HK-2 (cell line): ENCODE measurements at regions not wholly inside any gene's neighbourhood (a gene's known extent, or its start where the extent isn't known, plus 50 kb on each side); places are given as distances from the start of the nearest gene placed in this dataset.
A peak's percentile ranks its signal among the peaks of the same experiment; 100 is the strongest.
"Not testable (repeated sequence)": the region's sequence is repeated elsewhere in the genome, so short reads cannot be mapped to it uniquely, and the experiment has no call there.

Source experiments
- DNase-seq: peaks from one replicate; pipeline ENCODE4 v3.0.0-alpha.2; 2018; ENCODE audit not compliant: unreplicated experiment

DNA sequence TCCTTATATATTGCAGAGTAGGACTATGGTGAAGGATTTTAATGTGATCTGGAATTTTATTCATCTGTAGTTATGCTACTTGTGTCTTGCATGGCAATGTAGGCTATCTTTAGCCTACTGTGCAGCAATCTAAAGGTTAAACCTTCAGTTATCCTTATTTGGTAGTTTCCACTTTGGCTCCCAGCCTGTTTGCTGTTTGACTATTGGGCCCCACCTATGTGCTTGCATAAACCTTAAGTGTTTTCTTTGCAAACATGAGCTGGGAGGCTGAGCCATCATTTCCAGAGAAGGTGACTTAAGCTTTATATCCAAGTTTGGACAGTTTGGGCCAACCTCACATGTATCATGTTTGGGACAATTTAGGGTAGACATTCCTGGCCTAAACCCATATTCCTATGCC is 537.5 kb downstream of the BTBD3 start:
- no peak for DNase-seq

DNA sequence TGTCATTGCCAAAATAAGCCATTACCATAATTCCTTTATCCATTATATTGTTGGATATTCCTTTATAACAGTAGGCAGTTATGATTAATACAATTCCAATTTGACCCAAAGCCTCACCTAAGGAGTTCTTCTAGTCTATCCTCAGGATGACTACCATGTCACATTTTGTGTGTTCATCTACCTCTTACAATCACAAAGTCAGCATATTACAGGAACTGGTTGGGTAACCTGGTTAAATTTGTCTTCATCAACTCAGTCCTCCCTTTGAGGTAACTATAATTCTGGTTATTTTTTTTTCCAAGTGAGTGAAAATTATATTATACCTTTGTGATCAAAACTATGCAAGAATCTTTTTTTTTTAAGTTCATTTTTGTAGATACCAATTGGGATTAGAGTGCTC is 540.5 kb downstream of the BTBD3 start:
- no peak for DNase-seq

DNA sequence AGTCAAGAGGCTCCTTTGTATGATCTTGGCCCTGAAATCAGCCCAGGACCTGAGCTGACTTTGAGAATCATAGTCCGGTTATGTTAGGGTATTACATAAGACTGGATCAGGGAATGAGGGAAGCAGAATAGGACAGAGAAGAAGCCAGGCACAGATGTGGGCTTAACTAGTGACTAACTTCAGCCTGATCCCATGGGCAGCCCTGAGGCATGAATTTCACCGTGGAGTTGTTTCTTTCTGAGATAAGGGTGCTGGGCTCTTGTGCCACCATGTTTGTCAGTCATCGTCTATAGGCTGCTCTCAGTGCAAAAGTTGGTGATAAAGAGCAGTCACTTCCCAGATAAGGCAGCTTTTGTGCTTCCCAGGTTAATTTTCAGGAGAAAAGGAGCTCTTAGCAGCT is 544.7 kb upstream of the SPTLC3 start:
- DNase-seq = no peak

DNA sequence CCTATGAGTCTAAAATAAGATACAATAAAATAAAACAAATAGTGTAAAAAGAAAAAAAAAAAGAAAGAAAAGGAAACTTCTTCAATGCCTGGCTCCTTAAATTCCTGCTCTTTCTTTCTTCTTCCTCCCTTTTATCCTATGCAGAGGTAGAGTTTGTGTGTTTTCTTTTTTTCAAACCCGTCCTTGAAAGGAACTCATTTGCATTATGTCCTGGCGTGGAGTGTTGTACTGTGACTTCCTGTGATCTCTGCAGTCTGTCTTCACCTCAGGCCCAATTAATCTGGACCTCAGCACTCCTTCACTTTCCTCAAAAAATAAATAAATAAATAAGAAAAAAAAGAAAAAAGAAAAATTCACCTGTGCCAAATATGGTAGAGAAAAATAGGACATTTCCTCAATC is 541.9 kb upstream of the SPTLC3 start:
- no peak for DNase-seq

DNA sequence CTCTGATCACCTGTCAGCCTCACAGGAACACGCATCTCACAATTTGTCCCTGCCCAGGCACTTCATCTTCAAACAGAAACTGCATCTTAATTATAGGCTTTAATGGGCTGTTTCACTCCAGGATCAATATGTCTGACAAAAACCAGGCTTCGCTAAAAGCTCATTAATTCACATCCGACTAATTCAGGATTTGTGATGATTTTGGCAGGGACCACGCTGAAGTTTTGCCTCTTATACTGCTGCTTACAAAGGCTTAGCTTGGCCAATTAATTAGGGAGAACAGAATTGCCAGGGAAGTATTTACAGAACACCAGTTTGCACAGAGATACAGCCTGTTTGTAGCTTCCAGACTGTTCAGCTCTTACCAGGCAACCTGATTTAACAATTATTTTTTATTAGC is 541.0 kb upstream of the SPTLC3 start:
- DNase-seq = no peak

DNA sequence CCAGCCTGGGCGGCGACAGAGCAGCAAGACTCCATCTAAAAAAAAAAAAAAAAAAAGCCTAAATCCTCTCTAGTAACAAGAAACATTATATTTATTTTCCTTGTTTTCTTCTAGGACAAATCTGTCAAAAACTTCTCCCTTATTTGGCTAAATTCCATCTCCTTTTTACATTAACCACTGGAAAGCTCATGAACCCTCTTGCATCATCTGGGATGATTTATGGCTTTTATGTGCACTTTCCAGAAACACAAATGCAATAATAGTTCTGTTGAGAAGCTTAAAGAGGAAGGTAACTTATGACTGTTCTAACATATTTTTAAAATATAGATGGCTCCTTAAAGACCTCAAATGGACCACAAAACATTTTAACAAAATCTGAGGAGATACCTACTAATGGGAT is 526.1 kb upstream of the SPTLC3 start:
- DNase-seq = no peak

DNA sequence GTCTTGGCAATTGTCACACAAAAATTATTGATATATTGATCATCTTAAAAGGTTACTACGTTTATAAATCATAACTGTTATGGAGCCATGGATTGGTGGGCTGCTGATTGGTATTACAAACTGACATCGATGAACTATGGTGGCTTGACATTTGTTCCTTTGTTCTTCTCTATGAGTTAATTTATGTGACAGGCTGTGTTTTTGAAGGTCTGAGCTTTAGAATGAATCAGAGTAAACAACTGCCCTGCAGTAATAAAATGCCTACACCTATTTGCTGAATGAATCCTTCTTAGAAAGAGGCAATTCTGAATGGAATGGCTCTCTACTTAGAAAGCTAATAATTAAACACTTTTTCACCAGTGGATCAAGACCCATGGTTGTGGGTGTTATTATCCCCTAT is 506.3 kb upstream of the SPTLC3 start:
- DNase-seq = no peak

DNA sequence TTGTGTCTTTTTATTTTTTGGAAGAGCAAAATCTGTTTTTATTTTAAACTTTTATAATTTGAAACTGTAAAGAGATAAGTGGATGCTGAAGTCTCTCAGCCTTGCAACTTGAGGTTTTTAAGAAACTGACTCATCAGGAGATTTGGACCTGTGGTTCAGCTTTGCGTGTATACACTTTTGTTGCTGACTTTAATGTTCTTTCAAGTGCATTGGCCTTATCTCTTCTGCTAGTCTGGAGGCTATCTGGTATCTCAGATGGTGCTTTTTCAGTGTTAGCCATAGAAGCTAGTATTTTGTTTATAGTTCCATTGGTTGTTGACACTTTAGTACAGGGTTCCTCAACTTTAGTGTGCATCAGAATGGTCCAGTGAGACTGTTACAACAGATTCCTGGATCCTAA is 504.0 kb upstream of the SPTLC3 start:
- DNase-seq = no peak

DNA sequence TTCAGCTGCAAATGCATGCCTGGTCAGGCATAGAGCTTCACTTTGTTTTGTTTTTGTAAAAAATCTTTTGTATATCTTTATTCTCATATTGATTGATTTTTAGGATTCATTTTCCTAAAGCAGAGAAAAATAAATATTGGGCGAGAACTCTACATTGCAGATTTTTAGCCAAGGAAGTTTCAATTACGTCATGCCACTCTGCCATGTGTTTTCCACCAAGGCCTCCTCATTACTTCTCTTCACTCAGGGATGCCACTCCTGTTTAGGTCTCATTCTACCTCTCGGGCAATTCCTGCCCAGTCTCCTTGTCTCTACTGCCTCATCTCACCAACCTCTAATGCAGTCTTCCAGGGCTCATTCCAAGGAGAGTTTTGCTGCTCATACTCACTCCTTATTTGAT is 497.3 kb upstream of the SPTLC3 start:
- DNase-seq = no peak

DNA sequence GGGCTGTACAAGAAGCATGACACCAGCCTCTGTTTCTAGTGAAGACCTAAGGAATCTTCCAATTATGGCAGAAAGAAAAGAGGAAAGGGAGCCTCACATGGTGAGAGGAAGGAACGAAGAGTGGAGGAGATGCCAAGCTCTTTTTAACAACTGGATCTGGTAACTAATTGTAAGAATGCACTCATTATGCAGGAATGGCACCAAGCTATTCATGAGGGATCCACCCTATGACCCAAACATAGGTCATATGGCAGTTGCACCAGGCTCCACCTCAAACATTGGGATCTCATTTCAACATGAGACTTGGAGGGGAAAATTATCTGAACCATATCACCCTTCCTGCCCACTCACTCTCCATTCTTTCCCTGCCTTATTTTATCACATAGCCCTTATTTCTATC is 496.0 kb upstream of the SPTLC3 start:
- no peak for DNase-seq

DNA sequence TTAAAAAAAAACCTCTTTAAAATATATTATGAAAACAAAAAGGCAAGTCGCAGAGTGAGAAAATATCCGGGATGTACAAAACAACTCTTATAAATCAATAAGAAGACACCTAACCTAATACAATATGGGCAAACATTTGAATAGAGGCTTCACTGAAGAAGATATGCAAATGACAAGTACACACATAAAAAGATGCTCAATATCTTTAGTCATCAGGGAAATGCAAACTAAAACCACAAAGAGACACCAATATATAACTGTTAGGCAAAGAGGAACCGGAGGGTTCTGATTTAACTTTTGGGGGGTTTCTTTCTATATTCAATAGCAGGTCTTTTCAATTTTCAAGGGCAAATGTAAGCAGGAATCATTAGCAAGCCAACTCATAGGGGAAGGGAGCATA is 480.7 kb upstream of the SPTLC3 start:
- DNase-seq = no peak

DNA sequence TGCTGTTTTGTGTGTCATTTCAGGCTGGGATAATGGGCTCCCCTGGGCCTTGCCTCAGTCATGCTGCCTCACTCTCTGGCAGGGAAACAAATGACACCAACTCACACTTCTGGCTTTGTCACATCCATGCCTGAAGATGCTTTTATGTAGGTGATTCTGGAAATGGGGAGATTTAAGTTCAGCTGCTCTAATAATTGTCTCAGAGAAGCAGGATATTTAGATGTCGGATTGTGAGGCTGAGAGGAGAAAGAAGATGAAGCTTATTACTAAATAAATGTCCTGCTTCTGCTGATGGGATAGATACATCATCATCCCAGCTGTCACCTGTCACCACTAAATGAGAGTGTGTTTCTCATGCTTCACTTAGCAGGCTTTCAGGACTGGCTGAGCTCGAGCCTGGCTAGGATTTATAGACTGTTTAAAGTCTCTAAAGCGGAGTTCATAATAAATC is 480.2 kb upstream of the SPTLC3 start:
- DNase-seq = no peak

DNA sequence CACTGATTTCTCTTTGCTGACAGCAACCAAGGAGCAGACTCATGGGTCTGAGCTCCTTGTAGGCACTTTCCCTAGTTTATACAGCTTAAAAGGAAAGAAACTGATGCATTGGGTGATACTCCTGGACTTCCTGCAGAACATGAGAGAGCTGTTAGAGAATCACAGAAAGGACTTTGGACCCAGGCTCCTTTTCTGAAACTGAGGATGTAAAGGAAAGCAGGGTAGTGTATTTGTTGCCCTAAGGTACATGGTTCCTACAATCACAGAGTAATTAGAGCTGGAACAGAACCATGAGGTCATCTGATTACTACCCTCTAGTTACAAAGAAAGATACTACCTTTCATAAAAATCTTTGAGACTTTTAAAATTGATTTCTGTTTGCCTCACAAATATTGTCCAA is 477.1 kb upstream of the SPTLC3 start:
- DNase-seq = no peak

DNA sequence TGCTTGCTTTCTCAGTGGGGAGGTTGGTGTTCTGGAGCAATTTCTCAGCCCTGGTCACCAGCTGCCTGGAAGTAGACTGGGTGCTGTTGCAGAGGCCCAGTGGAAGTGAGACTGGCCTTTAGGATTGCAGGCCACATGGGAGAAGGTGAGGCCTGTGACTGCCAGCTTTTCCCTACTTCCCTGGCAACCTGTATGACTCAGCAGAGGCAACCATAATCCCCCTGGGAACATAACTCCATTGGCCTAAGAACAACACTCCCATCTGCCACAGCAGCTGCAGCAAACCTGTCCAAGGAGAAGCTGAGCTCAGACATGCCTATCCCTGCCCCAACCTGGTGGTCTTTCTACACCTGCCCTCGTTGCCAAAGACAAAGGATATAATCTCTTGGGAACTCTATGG is 473.5 kb upstream of the SPTLC3 start:
- DNase-seq = no peak

DNA sequence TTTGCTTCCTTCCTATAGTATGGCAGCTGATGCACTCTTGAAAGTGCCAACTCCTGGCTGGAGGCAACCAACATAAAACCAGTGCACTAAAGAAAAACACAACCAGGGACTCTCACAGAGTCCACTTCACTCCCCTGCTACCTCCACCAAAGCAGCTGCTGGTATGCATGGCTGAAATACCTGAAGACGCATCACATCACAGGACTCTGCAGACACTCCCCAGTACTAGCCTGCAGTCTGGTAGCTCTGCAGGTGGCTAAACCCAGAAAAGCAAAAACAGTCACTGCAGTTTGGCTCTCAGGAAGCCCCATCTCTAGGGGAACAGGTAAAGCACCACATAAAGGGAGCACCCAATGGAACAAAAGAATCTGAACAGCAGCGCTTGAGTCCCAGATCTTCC is 473.0 kb upstream of the SPTLC3 start:
- DNase-seq = no peak

DNA sequence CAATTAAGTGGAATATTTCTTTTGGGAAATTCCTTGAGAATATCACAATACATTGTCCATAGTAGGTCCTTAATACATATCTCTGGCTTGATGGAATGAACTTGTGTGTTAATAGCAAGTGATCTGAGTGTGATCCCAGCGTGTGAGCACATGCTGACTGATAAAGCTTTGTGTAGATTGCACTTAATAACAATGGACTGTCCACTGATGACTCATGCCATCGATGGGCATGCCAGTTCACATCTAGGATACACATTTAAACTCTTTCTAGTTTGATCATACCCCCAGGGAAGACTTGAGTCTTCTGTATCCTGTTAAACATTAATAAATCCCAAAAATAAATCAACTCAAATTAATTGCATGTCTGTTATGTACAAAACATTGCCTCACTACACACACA is 454.3 kb upstream of the SPTLC3 start:
- no peak for DNase-seq

DNA sequence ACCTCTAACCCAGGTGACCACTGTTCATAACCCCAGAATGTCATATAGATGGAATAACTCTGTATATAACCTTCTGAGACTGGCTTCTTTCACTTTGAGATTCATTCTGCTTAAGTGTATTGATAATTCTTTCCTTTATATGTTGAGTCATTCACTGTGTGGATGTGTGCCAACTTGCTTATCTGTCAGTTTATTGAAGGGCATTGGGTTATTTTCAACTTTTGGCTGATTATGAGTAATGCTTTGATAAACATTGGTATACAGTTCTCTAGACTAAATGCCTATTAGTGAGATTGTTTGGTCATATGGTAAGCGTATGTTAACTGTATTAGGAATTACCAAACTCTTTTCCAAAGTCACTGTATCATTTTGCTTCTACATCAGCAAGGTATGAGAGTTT is 453.4 kb upstream of the SPTLC3 start:
- DNase-seq = no peak

DNA sequence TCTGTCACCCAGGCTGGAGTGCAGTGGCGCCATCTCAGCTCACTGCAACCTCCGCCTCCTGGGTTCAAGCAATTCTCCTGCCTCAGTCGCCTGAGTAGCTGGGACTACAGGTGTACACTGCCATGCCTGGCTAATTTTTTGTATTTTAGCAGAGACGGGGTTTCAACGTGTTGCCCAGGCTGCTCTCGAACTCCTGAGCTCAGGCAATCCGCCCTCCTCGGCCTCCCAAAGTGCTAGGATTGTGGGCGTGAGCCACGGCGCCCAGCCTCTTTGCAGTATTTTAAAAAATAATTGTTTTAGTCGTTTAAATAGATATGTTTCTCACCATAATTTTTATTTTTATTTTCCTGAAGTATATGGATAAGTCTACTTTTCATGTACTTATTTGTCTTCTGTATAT is 452.9 kb upstream of the SPTLC3 start:
- not testable (repeated sequence) for DNase-seq

DNA sequence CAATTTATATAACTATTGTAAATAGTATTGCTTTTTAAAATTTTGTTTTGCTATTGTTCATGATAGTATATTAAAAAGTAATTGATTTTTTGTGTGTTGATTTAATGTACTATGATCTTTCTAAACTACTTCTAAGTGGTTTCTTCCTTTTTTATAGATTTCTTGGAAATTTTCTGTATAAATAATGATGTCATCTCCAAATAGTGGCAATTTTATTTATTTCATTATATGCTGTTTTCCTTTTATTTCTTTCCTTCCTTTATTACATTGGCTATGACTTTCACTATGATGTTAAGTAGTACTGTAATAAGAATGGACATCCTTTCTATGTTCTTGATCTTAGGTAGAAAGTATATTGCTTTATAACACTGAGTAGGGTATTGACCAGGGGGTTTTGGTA is 451.5 kb upstream of the SPTLC3 start:
- DNase-seq = no peak

DNA sequence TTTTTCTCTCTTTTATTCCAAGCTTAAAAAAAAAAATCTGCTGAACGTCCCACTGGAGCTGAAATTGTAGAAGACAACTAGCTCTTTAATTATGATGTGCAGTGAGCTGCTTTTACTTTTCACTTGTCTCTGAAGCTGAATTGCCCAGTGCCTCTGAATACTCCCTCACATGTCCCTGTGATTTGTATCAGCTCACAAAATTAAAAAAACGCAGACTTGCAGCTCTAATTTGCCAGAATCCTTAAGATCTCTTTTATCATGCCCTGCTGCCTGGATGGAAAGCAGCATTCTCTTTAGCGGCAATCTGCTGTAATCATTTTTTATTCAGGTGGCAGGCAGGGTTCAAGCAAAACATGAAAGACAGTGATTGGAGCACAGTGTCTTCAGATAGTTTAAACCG is 443.8 kb upstream of the SPTLC3 start:
- no peak for DNase-seq

DNA sequence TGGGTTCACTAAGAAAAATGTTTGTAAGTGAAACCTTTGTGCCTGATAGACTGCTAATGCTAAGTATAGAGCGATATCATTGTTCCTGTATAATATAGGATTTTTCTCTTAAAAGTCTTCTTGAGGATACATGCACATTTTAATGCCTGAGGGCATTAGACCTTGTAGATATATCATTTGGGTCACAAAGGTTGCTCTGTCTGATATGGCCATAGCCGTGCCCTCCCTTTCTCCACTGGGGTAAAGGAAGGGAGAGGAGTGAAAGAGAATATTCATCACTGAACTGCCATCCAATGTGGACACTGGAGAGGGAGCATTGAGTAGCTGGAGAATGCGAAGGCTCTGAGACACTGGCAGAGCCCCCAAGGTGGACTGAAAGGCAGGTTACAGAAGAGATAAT is 442.2 kb upstream of the SPTLC3 start:
- DNase-seq = no peak

DNA sequence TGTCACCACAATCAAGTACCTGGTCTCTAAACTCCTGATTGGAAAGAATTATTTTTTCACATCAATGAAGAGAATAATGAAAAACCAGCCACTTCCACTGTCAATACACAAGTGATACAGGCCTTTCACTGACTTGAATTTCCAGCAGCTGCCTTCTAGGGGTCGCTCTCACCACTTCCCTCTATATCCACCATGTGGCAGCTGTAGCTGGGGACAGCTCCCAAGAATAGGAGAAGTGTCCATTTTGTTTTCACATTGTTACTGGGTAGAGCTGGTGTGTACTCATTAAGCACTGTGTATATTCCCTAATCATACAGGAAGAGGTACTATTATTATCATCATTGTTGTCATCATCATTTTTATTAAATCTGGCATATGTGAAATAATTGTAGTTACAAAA is 438.4 kb upstream of the SPTLC3 start:
- peak; percentile 30 for DNase-seq

DNA sequence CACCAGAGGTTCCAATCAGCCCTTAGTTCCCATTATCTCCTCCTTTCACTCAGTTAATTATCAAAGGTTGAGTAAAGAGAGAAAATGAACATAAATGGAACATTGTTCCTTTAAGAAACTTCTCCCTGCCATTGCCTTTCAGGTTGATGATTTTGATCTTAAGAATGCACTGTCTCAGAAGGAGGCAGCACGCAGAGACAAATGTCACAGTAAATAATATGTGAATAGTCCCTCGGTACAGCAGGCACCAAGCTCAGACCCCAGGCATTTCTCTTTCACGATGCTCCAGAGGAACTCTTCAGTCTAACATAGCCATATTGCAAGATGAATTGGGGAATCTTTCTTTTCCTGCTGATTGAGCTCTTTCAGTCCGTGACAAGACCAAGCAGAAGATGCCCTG is 435.3 kb upstream of the SPTLC3 start:
- DNase-seq = no peak

DNA sequence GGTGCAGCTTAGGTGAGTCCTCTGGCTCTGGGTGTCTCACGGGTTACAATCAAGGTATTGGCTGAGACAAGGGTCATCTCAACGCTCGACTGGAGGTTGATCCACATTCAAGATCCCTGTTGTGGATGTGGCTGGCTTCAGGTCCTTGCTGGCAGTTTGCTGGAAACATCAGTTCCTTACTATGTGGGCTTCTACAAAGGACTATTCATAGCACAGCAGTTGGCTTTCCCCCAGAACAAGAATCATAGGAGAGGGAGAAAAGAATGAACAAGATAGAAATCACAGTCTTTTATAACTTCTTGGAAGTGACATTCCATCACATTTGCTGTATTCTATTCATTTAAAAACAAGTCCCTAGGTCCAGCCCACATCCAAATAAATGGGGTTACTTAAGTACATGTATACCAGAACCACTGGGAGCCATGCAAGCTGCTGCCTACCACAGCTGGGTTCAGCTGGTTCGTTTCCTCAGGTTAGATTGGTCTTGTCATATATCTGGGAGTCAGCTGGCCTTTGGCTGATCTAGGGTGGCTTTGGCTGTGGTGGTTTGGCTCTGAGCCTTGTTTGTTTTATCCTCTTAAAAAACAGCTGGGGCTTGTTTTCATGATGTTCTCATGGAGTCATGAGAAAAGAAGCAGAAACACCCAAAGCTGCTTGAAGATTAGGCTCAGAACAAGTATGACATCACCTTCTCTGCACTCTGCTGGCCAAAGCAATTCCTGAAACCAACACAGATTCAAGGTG is 433.2 kb upstream of the SPTLC3 start:
- no peak for DNase-seq
